ENCODE measurements at regions not wholly inside any gene's neighbourhood (a gene's known extent, or its start where the extent isn't known, plus 50 kb on each side); places are given as distances from the start of the nearest gene placed in this dataset.
"Not testable (repeated sequence)": the region's sequence is repeated elsewhere in the genome, so short reads cannot be mapped to it uniquely, and the experiment has no call there.

GRCh38 chr21:23579573-23579972, 2027.7 kb downstream of the MRPL39 start:
- Histone ChIP-seq H3K9me3 (ENCODE audit: insufficient read depth, low read depth, low read length) (no peaks in the 10 kb centered on the region), H2AFZ (ENCODE audit: low read length) (no peak overlapping the region), H3K9ac (ENCODE audit: low read depth, low read length, poor library complexity, severe bottlenecking) (no peak overlapping the region), H4K20me1 (ENCODE audit: insufficient read depth, low read length, poor library complexity, severe bottlenecking) (no peaks in the 10 kb centered on the region), H3K4me3 (ENCODE audit: low read length, poor library complexity, severe bottlenecking) (no peak overlapping the region), H3K9me2 (replicated peaks; ENCODE audit: low read depth, low read length) (no peaks in the 10 kb centered on the region), H3K79me2 (ENCODE audit: insufficient read depth, low read length) (no peaks in the 10 kb centered on the region), H3K36me3 (ENCODE audit: insufficient read depth, low read length) (no peaks in the 10 kb centered on the region), H3F3A (ENCODE audit: low read depth) (no peaks in the 10 kb centered on the region), H3K27me3 (ENCODE audit: insufficient read depth, low read length, poor library complexity, severe bottlenecking) (no peaks in the 10 kb centered on the region), H3K4me2 (ENCODE audit: low read depth, low read length, poor library complexity, severe bottlenecking) (no peak overlapping the region), H3K4me1 (ENCODE audit: insufficient read depth, low read length, poor library complexity, severe bottlenecking) (no peaks in the 10 kb centered on the region)
- no peak for TF ChIP-seq EZH2phosphoT487 (IDR thresholded peaks at IDR 0.05; ENCODE audit: borderline replicate concordance)
- TF ChIP-seq, protein P1, sequence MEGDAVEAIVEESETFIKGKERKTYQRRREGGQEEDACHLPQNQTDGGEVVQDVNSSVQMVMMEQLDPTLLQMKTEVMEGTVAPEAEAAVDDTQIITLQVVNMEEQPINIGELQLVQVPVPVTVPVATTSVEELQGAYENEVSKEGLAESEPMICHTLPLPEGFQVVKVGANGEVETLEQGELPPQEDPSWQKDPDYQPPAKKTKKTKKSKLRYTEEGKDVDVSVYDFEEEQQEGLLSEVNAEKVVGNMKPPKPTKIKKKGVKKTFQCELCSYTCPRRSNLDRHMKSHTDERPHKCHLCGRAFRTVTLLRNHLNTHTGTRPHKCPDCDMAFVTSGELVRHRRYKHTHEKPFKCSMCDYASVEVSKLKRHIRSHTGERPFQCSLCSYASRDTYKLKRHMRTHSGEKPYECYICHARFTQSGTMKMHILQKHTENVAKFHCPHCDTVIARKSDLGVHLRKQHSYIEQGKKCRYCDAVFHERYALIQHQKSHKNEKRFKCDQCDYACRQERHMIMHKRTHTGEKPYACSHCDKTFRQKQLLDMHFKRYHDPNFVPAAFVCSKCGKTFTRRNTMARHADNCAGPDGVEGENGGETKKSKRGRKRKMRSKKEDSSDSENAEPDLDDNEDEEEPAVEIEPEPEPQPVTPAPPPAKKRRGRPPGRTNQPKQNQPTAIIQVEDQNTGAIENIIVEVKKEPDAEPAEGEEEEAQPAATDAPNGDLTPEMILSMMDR (conservative IDR thresholded peaks at IDR 0.05; ENCODE audit: low read length), result no peak

DNA sequence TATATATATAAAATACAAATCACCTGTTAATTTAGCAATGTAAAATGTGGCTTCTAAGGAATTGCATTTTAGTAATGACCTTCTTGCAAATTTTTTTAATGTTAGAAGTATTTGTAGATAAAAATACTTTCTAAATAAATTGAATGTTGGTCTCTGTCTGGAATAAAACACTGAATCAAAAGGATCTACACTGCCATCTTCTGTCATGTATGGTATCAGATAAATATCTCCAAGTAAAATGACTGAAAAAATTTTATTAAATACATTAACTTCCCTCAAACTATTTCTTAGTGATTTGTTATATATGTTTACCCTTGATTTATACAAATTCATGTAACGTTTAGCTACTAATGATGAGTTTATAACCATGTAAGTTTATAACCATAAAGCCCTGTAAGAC, 2029.3 kb downstream of the MRPL39 start:
- no peak overlapping the region for H3K9ac ChIP-seq (ENCODE audit: low read depth, low read length, poor library complexity, severe bottlenecking)
- H2AFZ ChIP-seq (ENCODE audit: low read length), result no peak overlapping the region
- H3K4me1 ChIP-seq (ENCODE audit: insufficient read depth, low read length, poor library complexity, severe bottlenecking), result no peaks in the 10 kb centered on the region
- no peak for TF ChIP-seq EZH2phosphoT487 (IDR thresholded peaks at IDR 0.05; ENCODE audit: borderline replicate concordance)
- TF ChIP-seq, protein P1 (conservative IDR thresholded peaks at IDR 0.05; ENCODE audit: low read length), result no peak
- no peaks in the 10 kb centered on the region for H3K9me3 ChIP-seq (ENCODE audit: insufficient read depth, low read depth, low read length)
- no peaks in the 10 kb centered on the region for H3K9me2 ChIP-seq (replicated peaks; ENCODE audit: low read depth, low read length)
- H3K36me3 ChIP-seq (ENCODE audit: insufficient read depth, low read length), result no peaks in the 10 kb centered on the region
- H4K20me1 ChIP-seq (ENCODE audit: insufficient read depth, low read length, poor library complexity, severe bottlenecking), result no peaks in the 10 kb centered on the region
- no peaks in the 10 kb centered on the region for H3F3A ChIP-seq (ENCODE audit: low read depth)
- no peak overlapping the region for H3K4me3 ChIP-seq (ENCODE audit: low read length, poor library complexity, severe bottlenecking)
- no peak overlapping the region for H3K4me2 ChIP-seq (ENCODE audit: low read depth, low read length, poor library complexity, severe bottlenecking)
- H3K79me2 ChIP-seq (ENCODE audit: insufficient read depth, low read length), result no peaks in the 10 kb centered on the region
- H3K27me3 ChIP-seq (ENCODE audit: insufficient read depth, low read length, poor library complexity, severe bottlenecking), result no peaks in the 10 kb centered on the region

- H3K36me3 ChIP-seq (ENCODE audit: insufficient read depth, low read length), result no peaks in the 10 kb centered on the region
- no peak overlapping the region for H2AFZ ChIP-seq (ENCODE audit: low read length)
- no peak overlapping the region for H3K4me2 ChIP-seq (ENCODE audit: low read depth, low read length, poor library complexity, severe bottlenecking)
- H3K27me3 ChIP-seq (ENCODE audit: insufficient read depth, low read length, poor library complexity, severe bottlenecking), result no peaks in the 10 kb centered on the region
- H3K4me1 ChIP-seq (ENCODE audit: insufficient read depth, low read length, poor library complexity, severe bottlenecking), result no peaks in the 10 kb centered on the region
- no peak overlapping the region for H3K9ac ChIP-seq (ENCODE audit: low read depth, low read length, poor library complexity, severe bottlenecking)
- no peaks in the 10 kb centered on the region for H4K20me1 ChIP-seq (ENCODE audit: insufficient read depth, low read length, poor library complexity, severe bottlenecking)
- TF ChIP-seq, protein P1 (conservative IDR thresholded peaks at IDR 0.05; ENCODE audit: low read length), result 0 out of 2 replicates have a peak, but pooled peaks have one; percentile 10
- no peak for TF ChIP-seq EZH2phosphoT487 (IDR thresholded peaks at IDR 0.05; ENCODE audit: borderline replicate concordance)
- H3K79me2 ChIP-seq (ENCODE audit: insufficient read depth, low read length), result no peaks in the 10 kb centered on the region
- H3K4me3 ChIP-seq (ENCODE audit: low read length, poor library complexity, severe bottlenecking), result no peak overlapping the region
- H3F3A ChIP-seq (ENCODE audit: low read depth), result no peaks in the 10 kb centered on the region
- H3K9me3 ChIP-seq (ENCODE audit: insufficient read depth, low read depth, low read length), result no peaks in the 10 kb centered on the region
- H3K9me2 ChIP-seq (replicated peaks; ENCODE audit: low read depth, low read length), result no peaks in the 10 kb centered on the region
Observed at GRCh38 chr21:23574932-23575331, 2032.3 kb downstream of the MRPL39 start.

DNA sequence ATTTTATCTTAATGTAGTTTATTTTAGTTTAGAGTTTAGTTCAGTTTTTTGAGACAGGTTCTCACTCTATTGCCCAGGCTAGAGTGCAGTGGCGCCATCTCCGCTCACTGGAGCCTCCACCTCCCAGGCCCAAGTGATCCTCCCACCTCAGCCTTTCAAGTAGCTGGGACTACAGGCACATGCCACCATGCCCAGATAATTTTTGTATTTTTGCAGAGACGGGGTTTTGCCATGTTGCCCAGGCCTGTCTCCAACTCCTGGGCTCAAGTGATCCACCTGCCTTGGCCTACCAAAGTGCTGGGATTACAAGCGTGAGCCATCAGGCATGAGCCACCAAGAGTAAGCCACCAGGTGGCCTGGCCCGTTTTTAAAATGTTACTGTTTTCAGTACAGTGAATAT, 2058.4 kb downstream of the MRPL39 start:
- H3K9me2 ChIP-seq (replicated peaks; ENCODE audit: low read depth, low read length); H3K27me3 ChIP-seq (ENCODE audit: insufficient read depth, low read length, poor library complexity, severe bottlenecking); H3K4me2 ChIP-seq (ENCODE audit: low read depth, low read length, poor library complexity, severe bottlenecking); H2AFZ ChIP-seq (ENCODE audit: low read length); H3K36me3 ChIP-seq (ENCODE audit: insufficient read depth, low read length); H4K20me1 ChIP-seq (ENCODE audit: insufficient read depth, low read length, poor library complexity, severe bottlenecking); H3K79me2 ChIP-seq (ENCODE audit: insufficient read depth, low read length); H3K4me1 ChIP-seq (ENCODE audit: insufficient read depth, low read length, poor library complexity, severe bottlenecking); H3F3A ChIP-seq (ENCODE audit: low read depth); H3K4me3 ChIP-seq (ENCODE audit: low read length, poor library complexity, severe bottlenecking); H3K9ac ChIP-seq (ENCODE audit: low read depth, low read length, poor library complexity, severe bottlenecking); H3K9me3 ChIP-seq (ENCODE audit: insufficient read depth, low read depth, low read length): not testable (repeated sequence)

All from Loucy (cell line).